ENCODE measurements at regions not wholly inside any gene's neighbourhood (a gene's known extent, or its start where the extent isn't known, plus 50 kb on each side); places are given as distances from the start of the nearest gene placed in this dataset.

DNA sequence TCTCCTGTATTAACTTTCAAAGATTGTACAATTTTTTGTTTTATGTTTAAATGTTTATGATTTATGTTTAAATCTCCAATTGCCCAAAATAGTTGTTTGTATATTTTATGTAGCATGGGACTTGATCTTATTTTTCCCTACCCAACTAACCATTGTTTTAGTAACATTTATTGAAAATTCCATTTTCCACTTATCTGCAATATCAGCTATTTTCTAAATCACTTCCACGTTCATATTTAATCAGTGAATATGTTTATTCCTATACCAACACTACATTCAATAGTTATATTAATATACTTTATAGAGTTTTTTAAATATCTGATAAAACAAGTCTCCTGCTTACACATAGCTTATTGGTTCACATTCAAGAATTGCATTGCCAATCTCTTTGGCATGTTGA, 532.2 kb downstream of the CHSY3 start:
- TF ChIP-seq EZH2 (IDR thresholded peaks at IDR 0.05) (no peak), CTCF (IDR thresholded peaks at IDR 0.05 in 2 of 3, conservative IDR thresholded peaks at IDR 0.05 in 1 of 3; ENCODE audit: borderline replicate concordance in 1 of 3, insufficient read depth in 1 of 3, low read depth in 2 of 3, low read length in 2 of 3) (no peak), REST (IDR thresholded peaks at IDR 0.05; ENCODE audit: low read depth) (no peak), POLR2AphosphoS5 (IDR thresholded peaks at IDR 0.05; ENCODE audit: low read depth, low read length) (no peak), POLR2A (IDR thresholded peaks at IDR 0.05; ENCODE audit: borderline replicate concordance, extremely low read depth, insufficient read depth, insufficient read length) (no peak)

Data from HCT116 (cell line).